Heart right ventricle (tissue), 16 donors: ENCODE measurements at regions not wholly inside any gene's neighbourhood (a gene's known extent, or its start where the extent isn't known, plus 50 kb on each side); places are given as distances from the start of the nearest gene placed in this dataset.

Source experiments
- ATAC-seq, 8 donors: fragments of 200-7000 bp; cut with Tn5 transposase; one replicate each; pipeline ENCODE4 v1.9.1; 2020; ENCODE audit warnings: mild to moderate bottlenecking in 8 of 8, moderate library complexity in 8 of 8, moderate number of reproducible peaks in 1 of 8
- DNase-seq, 2 donors: peaks; one replicate each; pipeline ENCODE4 v3.0.0-alpha.2; 2020
- H3K27ac ChIP-seq, 10 donors: fragments of 200-600 bp; sonication (generic) in 2 of 10; one replicate each; pipeline versions ENCODE4 v1.5.0 to v1.8.0; 2020 to 2022; ENCODE audit warnings: mild to moderate bottlenecking in 3 of 10
- H3K27me3 ChIP-seq, 7 donors: fragments of 200-600 bp; one replicate each; pipeline ENCODE4 v1.8.0; 2021 to 2022; ENCODE audit warnings: mild to moderate bottlenecking in 2 of 7
- H3K36me3 ChIP-seq, 9 donors: fragments of 200-600 bp; sonication (generic) in 1 of 9; one replicate each; pipeline versions ENCODE4 v1.5.0 to v1.8.0; 2020 to 2022; ENCODE audit warnings: mild to moderate bottlenecking in 2 of 9
- H3K4me1 ChIP-seq, 9 donors: fragments of 200-600 bp; sonication (generic) in 1 of 9; one replicate each; pipeline versions ENCODE4 v1.5.0 to v1.8.0; 2020 to 2022; ENCODE audit warnings: mild to moderate bottlenecking in 4 of 9
- H3K4me3 ChIP-seq, 10 donors: fragments of 200-600 bp; sonication (generic) in 2 of 10; one replicate each; pipeline versions ENCODE4 v1.5.0 to v1.8.0; 2020 to 2022; ENCODE audit warnings: mild to moderate bottlenecking in 7 of 10, moderate library complexity in 2 of 10
- H3K9me3 ChIP-seq, 11 donors: fragments of 200-600 bp in 10 of 11; sonication (generic) in 2 of 11; one replicate each; pipeline versions ENCODE4 v1.5.0 to v1.8.0; 2013 to 2022; ENCODE audit warnings: mild to moderate bottlenecking in 2 of 11, control low read depth in 1 of 11, moderate library complexity in 1 of 11
- WGBS, 2 donors: extraction: QIAGEN DNeasy Blood & Tissue Kit; methylation state at CpG; one replicate each; pipeline ENCODE4 v1.1.7; 2013; ENCODE audit warnings: inconsistent platforms in 1 of 2; 5-methylcytosine and 5-hydroxymethylcytosine counted together
- intact Hi-C, 10 donors: fragments of 100-400 bp; cut with DNase I; formaldehyde crosslinking; loops; one replicate each; pipeline versions ENCODE4 v1.11.1 to v1.14.2; 2022
- TF ChIP-seq, protein P1 (sequence below), 9 donors: fragments of 200-600 bp; sonication (generic) in 2 of 9; IDR thresholded peaks; one replicate each; pipeline versions ENCODE4 v1.5.0 to v1.8.0; 2021 to 2022; ENCODE audit warnings: antibody characterized with exemption in 9 of 9, mild to moderate bottlenecking in 5 of 9, moderate library complexity in 1 of 9
- donor health status: Arrhythmogenic right ventricular cardiomyopathy.
- donor health status: ischemic (EF 13 %, LVEDD 7.1; RV severe dilation, severe dysfunction).
- donor health status: healthy with polysubstance abuse.
- donor health status: DM: no; HTN: yes; CAD: no.
- donor health status: DM: no; HTN: no; CAD: no.
- donor health status: ischemic (EF 25% LVEDD 6.9; RV normal size, moderate dysfunction).
- donor health status: ischemic (EF 25% LVEDD 5.7; RV mildly dilated, moderate dysfunction).
- donor health status: healthy.
- donor health status: DM: yes; HTN: yes; CAD: no.
- donor health status: Ischemic cardiomyopathy.
- donor health status: ischemic (EF 35%, LVEDD 5.7; RV mildly dilated, moderate dysfunction).
- donor health status: nonischemic (EF 11% LVEDD 7.7; RV severe dilation, severe dysfunction).
- donor health status: DM: yes; HTN: yes; CAD: no.
- donor health status: PGD.
- donor health status: ischemic (EF 29% LVEDD 5.4; RV normal size, mild dysfunction).
- donor health status: nonischemic (EF 23%, LVEDD 6.1; RV moderate dilation, normal function).

DNA sequence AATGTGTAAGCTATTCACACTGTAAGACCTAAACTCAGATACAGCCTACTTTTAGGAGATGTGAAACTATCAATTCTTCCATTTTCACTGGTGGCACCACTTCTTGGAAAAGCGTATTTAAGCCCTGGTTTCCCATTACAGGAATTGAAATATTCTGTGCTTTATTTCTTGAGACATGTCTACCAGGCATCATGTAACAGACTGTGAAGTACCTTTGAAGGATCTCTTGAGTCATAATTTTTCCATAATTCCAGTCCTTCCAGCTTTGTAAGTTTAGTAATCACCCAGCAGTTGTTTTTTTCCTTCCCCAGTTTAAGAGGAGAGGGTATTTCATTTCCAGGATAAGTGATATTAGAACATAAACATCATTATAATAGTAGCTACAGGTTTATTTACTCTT lies 186.0 kb upstream of the PRPS1L1 start:
- no peak for ATAC-seq
- no peaks in the 10 kb centered on the region for H3K27me3 ChIP-seq
- peaks cover 0 to 31% (median 18%) of the 10 kb centered on the region in 9 donors for H3K4me1 ChIP-seq
- H3K4me3 ChIP-seq, result no peak overlapping the region
- H3K36me3 ChIP-seq, result no peaks in the 10 kb centered on the region
- peak overlapping the region in 5 of 10 donors; percentile 5 to 66 (median 51) for H3K27ac ChIP-seq
- TF ChIP-seq, protein P1, sequence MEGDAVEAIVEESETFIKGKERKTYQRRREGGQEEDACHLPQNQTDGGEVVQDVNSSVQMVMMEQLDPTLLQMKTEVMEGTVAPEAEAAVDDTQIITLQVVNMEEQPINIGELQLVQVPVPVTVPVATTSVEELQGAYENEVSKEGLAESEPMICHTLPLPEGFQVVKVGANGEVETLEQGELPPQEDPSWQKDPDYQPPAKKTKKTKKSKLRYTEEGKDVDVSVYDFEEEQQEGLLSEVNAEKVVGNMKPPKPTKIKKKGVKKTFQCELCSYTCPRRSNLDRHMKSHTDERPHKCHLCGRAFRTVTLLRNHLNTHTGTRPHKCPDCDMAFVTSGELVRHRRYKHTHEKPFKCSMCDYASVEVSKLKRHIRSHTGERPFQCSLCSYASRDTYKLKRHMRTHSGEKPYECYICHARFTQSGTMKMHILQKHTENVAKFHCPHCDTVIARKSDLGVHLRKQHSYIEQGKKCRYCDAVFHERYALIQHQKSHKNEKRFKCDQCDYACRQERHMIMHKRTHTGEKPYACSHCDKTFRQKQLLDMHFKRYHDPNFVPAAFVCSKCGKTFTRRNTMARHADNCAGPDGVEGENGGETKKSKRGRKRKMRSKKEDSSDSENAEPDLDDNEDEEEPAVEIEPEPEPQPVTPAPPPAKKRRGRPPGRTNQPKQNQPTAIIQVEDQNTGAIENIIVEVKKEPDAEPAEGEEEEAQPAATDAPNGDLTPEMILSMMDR (IDR thresholded peaks at IDR 0.05), result no peak
- DNase-seq, result no peak
- intact Hi-C loops, result loop anchor here in 4 of 10 donors (5.0 to 10.0 kb wide), 4 partner anchors 101 to 131 kb away; no protein-coding TSS in a partner anchor
- 91 to 93% methylated on average over 1 of the region's 1 CpG for WGBS, 2 donors
- peaks cover 0 to 7% (median 0%) of the 10 kb centered on the region in 11 donors for H3K9me3 ChIP-seq

DNA sequence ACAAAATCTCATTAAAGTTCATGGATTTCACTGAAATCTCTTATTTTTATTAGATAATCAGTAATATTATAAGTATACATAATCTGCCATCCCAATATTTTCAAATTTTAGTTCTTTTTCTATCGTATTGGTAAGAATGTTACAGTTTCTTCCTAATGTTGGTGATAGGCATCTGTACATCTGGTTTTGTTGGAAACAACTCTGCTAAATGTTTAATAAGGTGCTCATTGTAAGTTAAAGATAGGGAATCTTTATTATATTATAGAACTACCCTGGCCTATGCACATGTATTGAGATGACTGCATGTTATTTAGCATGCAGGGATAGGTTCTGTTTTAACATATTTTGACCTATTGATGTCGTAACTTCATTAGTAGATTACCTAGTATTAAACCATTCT lies 188.6 kb upstream of the PRPS1L1 start:
- 95 to 97% methylated on average over 2 of the region's 2 CpGs for WGBS, 2 donors
- Histone ChIP-seq H3K36me3 (no peaks in the 10 kb centered on the region), H3K9me3 (peaks cover 0 to 7% (median 0%) of the 10 kb centered on the region in 11 donors), H3K27ac (no peak overlapping the region), H3K27me3 (no peaks in the 10 kb centered on the region), H3K4me3 (no peak overlapping the region), H3K4me1 (peaks cover 0 to 30% (median 11%) of the 10 kb centered on the region in 9 donors)
- no peak for DNase-seq
- intact Hi-C loops, result loop anchor here in 3 of 10 donors (10.0 kb wide), 3 partner anchors 99 to 129 kb away; no protein-coding TSS in a partner anchor
- no peak for ATAC-seq
- TF ChIP-seq, protein P1 (IDR thresholded peaks at IDR 0.05), result no peak

DNA sequence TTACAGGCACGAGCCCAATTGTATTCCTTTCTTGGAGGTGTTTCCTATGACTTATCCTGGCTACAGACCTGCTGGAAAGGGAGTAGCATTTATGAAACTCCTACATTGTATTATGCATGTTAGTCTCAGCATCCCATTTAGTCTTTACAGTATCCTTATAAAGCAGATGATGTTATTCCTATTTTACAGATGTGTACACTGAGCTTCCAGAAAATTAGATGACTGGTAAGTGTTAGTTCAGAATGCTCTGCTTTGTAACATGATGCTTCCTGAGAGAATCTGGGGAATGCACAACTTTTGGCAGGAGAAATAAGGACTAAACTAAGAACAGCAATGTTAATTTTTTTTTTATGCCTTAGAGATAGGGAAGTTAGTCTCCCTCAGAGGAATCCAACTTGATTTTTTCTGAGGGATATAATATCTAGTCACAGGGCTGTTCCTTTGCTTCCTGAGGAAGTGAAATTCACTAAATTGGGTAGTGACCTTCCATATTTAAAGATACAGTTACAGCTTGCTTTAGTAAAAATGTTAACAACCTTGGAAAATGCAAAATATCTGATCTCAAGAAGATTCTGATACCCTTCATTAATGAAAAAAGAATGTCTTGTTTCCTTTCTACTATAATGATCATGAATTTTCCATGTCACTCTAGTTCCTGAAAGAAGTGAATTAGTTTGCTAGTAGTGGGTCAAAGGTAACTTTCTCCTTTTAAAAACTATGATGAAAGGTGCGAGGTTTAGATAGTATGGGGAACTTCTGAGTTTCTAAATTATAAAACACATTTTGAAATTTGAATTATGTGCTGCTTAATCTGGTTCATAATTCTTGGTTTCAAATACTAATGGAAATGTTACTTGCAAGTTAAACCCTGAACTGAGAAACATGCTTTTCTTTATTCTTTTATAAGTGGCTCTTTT lies 194.0 kb upstream of the PRPS1L1 start:
- H3K4me3 ChIP-seq, result no peak overlapping the region
- peaks cover 0 to 7% (median 0%) of the 10 kb centered on the region in 11 donors for H3K9me3 ChIP-seq
- 49 to 59% methylated on average over 2 of the region's 2 CpGs for WGBS, 2 donors
- no peaks in the 10 kb centered on the region for H3K36me3 ChIP-seq
- intact Hi-C loops, result loop anchor here in 1 of 10 donors (10.0 kb wide), 1 partner anchor 73 kb away; no protein-coding TSS in a partner anchor
- TF ChIP-seq, protein P1 (IDR thresholded peaks at IDR 0.05), result no peak
- DNase-seq (no peak), ATAC-seq (peak in 6 of 8 donors; percentile 42 to 63 (median 52))
- no peaks in the 10 kb centered on the region for H3K27me3 ChIP-seq
- peak overlapping the region in 2 of 10 donors; percentile 17 to 43 for H3K27ac ChIP-seq
- H3K4me1 ChIP-seq, result peaks cover 0 to 67% (median 17%) of the 10 kb centered on the region in 9 donors

DNA sequence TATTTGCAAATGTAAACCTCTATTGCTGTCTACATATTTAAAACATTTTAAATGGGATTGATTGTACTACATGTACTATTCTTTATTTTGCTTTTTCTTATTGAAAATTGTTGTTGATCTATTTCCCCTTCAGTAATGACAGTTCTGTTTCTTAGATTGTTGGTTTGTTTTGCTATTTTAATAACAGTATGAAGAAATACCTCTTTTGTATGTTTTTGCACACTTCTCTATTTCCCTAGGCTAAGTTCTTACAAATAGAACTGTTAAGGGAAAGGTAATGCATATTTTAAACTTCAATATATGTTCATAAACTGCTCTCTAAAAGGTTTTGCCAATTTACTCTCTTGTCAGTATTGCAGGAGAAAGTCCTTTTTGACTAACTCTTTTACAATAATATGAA lies 195.0 kb upstream of the PRPS1L1 start:
- H3K4me1 ChIP-seq, result peaks cover 0 to 67% (median 17%) of the 10 kb centered on the region in 9 donors
- ATAC-seq, result no peak
- no peaks in the 10 kb centered on the region for H3K36me3 ChIP-seq
- peak overlapping the region in 2 of 10 donors; percentile 17 to 43 for H3K27ac ChIP-seq
- peaks cover 0 to 6% (median 0%) of the 10 kb centered on the region in 11 donors for H3K9me3 ChIP-seq
- TF ChIP-seq, protein P1 (IDR thresholded peaks at IDR 0.05), result no peak
- no peak overlapping the region for H3K4me3 ChIP-seq
- H3K27me3 ChIP-seq, result no peaks in the 10 kb centered on the region
- DNase-seq, result no peak
- intact Hi-C loops, result loop anchor here in 1 of 10 donors (10.0 kb wide), 1 partner anchor 72 kb away; no protein-coding TSS in a partner anchor
